D721Med (cell line): ENCODE measurements at regions not wholly inside any gene's neighbourhood (a gene's known extent, or its start where the extent isn't known, plus 50 kb on each side); places are given as distances from the start of the nearest gene placed in this dataset.

Experiments
- DNase-seq: peaks from one replicate; pipeline ENCODE4 v3.0.0; 2011; ENCODE audit warnings: low spot score; ENCODE audit not compliant: insufficient read length
- FAIRE-seq: peaks from 2 replicates; lab custom pipeline; 2011; peaks lifted over from hg19 to GRCh38; lab: Jason Lieb, UNC
- TF ChIP-seq, protein P1 (sequence below): IDR thresholded peaks from 2 replicates; pipeline ENCODE4 v1.5.1; 2012; ENCODE audit warnings: mild to moderate bottlenecking, control low read depth; ENCODE audit not compliant: insufficient read depth; ENCODE audit errors: missing control alignments

DNA sequence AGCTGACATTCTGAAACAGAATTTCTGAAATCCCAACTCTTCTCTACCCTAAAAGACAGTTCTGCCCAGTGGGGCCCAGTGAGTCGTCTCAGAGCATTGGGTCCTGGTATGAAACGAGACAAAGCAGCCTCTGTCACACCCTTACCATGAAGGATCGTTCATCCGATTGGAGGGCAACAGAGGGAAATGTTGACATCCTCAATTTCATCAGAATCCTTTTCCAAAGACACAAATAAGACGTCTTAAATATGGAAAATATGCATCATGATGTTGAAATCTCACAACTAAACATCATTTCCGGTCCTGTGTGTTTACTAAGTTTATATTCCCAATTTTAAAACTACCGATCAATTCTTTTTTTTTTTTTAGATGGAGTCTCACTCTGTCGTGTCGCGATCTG is 112.1 kb upstream of the SLC45A1 start:
- FAIRE-seq (no peak), DNase-seq (no peak)

DNA sequence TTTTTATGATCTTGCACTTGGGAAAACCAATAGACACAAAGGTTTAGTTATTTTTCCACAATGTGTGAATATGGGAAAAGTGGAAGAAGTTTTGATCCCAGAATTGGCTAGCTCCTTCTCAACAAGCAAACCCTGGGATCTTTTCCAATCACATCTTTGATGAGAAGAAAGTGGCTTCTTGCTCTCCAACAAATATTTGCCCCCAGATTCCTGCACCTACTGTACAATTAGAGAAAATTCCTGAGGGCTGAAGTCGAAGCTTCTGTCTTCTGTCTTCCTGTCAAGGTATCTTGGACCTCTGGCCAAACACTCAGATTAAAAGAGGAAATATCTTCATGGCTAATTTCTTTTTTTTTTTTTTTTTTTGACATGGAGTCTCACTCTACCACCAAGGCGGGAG is 113.1 kb upstream of the SLC45A1 start:
- FAIRE-seq (no peak), DNase-seq (no peak)
- TF ChIP-seq, protein P1, sequence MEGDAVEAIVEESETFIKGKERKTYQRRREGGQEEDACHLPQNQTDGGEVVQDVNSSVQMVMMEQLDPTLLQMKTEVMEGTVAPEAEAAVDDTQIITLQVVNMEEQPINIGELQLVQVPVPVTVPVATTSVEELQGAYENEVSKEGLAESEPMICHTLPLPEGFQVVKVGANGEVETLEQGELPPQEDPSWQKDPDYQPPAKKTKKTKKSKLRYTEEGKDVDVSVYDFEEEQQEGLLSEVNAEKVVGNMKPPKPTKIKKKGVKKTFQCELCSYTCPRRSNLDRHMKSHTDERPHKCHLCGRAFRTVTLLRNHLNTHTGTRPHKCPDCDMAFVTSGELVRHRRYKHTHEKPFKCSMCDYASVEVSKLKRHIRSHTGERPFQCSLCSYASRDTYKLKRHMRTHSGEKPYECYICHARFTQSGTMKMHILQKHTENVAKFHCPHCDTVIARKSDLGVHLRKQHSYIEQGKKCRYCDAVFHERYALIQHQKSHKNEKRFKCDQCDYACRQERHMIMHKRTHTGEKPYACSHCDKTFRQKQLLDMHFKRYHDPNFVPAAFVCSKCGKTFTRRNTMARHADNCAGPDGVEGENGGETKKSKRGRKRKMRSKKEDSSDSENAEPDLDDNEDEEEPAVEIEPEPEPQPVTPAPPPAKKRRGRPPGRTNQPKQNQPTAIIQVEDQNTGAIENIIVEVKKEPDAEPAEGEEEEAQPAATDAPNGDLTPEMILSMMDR = no peak

More for the DNA sequence above, 112.1 kb upstream of the SLC45A1 start:
- TF ChIP-seq, protein P1 = no peak

DNA sequence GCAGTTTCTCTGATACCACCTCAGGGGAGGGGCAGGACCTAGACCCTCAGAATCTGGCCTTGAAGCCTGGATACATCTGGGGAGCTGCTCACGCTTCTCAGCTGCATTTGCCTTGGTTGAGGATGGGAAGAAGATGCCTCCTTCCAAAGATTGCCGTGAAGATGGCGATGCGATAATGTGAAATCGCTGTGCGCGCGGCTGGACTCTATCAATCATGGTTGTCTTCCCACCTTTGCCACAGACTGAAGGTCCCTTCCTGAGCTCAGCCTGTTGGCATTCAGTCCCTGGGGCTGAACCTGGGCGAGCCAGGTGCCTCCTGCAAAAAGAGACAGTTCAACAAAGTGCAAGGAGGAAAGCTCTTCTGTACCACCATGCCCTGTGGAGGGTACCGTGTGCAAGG is 114.4 kb upstream of the SLC45A1 start:
- FAIRE-seq = no peak
- TF ChIP-seq, protein P1 = no peak

DNA sequence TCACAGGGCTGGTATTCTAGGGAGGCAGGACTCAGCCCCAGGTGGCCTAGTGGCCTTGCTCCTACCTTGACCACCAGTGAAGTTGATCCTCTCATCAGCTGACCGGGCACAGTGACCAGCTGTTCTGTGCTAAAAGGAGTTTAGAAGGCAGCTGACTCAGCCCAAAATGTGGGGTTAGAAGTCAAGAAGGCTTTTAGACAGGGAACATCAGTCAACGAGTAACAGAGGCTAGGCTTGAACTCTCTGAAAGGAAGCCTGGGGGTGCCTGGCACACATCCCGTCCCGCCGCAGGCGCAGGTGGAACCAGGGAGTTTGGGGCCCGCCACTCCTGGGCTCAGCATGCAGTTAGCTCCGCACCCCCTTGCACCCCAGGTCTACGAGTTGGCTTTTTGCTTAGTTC is 114.9 kb upstream of the SLC45A1 start:
- TF ChIP-seq, protein P1 = no peak
- FAIRE-seq (no peak), DNase-seq (no peak)

More for the DNA sequence above, 114.4 kb upstream of the SLC45A1 start:
- no peak for DNase-seq

DNA sequence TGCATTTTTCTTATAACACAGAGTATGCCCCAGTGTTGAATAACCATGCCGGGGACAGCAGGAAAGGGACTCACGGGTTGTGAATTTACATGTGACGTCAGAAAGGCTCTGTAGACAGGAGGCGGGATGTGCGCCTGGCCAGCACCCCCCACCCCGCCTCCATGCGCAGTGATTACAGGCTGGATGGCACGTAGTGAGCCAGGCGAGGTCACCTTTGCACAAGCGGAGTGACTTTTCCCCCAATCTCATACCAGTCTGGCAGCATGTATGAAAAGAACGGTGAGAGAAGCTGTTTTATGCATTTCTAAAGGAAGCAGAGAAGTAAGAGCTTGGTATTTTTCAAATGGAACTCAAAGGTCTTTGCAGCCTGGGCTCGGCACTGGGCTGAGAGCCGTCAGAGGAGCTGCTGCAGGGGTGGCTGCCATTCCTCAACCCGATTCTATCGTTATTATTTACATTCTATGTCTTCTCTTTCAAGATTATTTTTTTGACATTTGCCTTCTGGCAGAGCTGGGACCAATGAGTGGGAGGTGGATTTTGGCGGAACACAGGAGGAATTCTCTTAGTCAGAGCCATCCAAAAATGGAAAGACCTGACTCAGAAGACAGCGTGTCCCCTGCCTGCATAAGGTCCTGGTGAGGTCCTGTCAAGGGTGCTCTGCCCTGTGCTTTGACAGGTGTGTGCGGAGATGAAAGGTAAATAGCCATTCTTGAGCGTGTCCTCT is 115.6 kb upstream of the SLC45A1 start:
- TF ChIP-seq, protein P1 = no peak
- FAIRE-seq = no peak

DNA sequence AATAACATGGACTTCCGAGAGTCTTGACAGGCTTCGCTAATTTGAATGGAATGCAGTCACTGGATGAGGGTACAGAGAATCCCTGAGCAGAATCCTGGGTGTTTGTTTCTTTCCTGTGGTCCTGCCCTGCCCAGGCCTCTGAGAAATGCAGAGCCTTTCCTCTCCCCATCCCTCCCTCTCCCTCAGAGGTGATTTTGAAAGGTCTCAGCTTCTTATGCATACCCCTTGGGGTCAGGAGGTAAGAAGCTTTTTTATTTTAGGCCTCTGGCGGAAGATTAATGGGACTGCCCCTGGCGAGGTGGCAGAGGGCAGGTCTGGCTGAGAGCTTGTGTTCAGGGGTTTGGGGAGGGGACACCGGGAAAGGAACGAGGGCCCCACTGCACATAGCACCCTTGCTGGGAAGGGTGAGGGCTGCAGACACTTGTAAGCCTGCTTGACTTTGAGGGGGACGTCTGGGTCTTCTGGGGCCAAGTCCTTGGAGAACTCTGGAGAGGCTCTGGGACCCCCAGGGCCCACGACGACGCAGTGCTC is 116.5 kb upstream of the SLC45A1 start:
- no peak for FAIRE-seq
- DNase-seq = no peak
- TF ChIP-seq, protein P1 = no peak

More for the DNA sequence above, 115.6 kb upstream of the SLC45A1 start:
- DNase-seq = no peak
